KMS-11 (cell line): ENCODE measurements at regions not wholly inside any gene's neighbourhood (a gene's known extent, or its start where the extent isn't known, plus 50 kb on each side); places are given as distances from the start of the nearest gene placed in this dataset.
"Not testable (repeated sequence)": the region's sequence is repeated elsewhere in the genome, so short reads cannot be mapped to it uniquely, and the experiment has no call there.

Experiments
- H2AFZ ChIP-seq: fragments of 200-600 bp; sonication (generic); 2 replicates; pipeline ENCODE4 v1.6.1; 2016; ENCODE audit warnings: antibody characterized with exemption, mixed run types, low read depth
- H3K27ac ChIP-seq: fragments of 200-600 bp; sonication (generic); 2 replicates; pipeline ENCODE4 v1.6.1; 2016; ENCODE audit warnings: mild to moderate bottlenecking, mixed run types
- H3K27me3 ChIP-seq: fragments of 200-600 bp; sonication (generic); 2 replicates; pipeline ENCODE4 v1.6.1; 2017; ENCODE audit warnings: mild to moderate bottlenecking, low read depth, mixed run types, moderate library complexity; ENCODE audit not compliant: insufficient read depth
- H3K36me3 ChIP-seq: fragments of 200-600 bp; sonication (generic); 2 replicates; pipeline ENCODE4 v1.6.1; 2017; ENCODE audit warnings: mild to moderate bottlenecking, mixed run types; ENCODE audit not compliant: insufficient read depth
- H3K4me1 ChIP-seq: fragments of 200-600 bp; sonication (generic); 2 replicates; pipeline ENCODE4 v1.6.1; 2016; ENCODE audit warnings: mild to moderate bottlenecking, low read depth, mixed run types; ENCODE audit not compliant: poor library complexity, severe bottlenecking
- H3K4me2 ChIP-seq: fragments of 200-600 bp; sonication (generic); 2 replicates; pipeline ENCODE4 v1.7.0; 2016; ENCODE audit warnings: mild to moderate bottlenecking, mixed run types
- H3K4me3 ChIP-seq: fragments of 200-600 bp; sonication (generic); IDR thresholded peaks from 2 replicates; pipeline ENCODE4 v1.6.1; 2017; ENCODE audit warnings: low read depth, low read length, mixed read lengths; ENCODE audit not compliant: insufficient read depth
- H3K79me2 ChIP-seq: fragments of 200-600 bp; sonication (generic); 2 replicates; pipeline ENCODE4 v1.6.1; 2016; ENCODE audit warnings: low read depth, mixed run types; ENCODE audit not compliant: insufficient read depth
- H3K9ac ChIP-seq: fragments of 200-600 bp; sonication (generic); 2 replicates; pipeline ENCODE4 v1.6.1; 2016; ENCODE audit warnings: mild to moderate bottlenecking, mixed run types
- H4K20me1 ChIP-seq: fragments of 200-600 bp; sonication (generic); 2 replicates; pipeline ENCODE4 v1.6.1; 2016; ENCODE audit warnings: mild to moderate bottlenecking, mixed run types; ENCODE audit not compliant: insufficient read depth
- TF ChIP-seq, protein P1 (sequence below): fragments of 200-600 bp; sonication (generic); conservative IDR thresholded peaks from 2 replicates; pipeline ENCODE4 v1.6.1; 2017; ENCODE audit warnings: low read depth, mild to moderate bottlenecking, antibody characterized with exemption, low read length, moderate library complexity, mixed read lengths

DNA sequence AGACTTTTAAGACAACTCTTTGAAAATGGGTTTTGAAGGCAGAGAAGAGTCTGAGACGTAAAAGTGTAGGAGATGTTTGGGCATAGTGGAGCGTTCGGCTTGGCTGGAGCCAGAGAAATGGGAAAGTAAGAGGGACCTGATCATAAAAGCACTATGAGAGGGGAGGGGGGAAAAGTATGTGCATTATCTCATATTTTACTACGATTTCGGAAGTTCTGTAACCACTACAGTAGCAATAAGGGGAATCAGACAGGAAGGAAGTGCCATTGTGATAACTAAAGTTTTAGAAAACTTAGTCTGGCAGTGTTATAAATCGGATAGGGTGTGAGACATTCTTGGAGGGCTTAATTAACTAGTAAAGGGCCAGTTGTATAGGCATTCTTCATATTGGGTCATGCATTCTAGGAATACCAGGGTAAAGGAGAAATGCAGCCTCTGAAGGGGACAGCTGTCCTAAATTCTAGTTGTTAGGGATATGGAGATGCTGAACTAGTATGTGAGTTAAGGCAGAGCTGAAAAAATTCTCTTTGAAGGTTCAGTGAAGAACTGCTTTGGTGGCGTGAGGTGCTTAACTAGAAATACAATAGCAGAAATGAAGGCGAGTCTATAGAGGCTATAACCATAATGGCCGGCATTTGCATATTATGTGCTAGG lies 83.8 kb upstream of the FREM1 start:
- Histone ChIP-seq H3K79me2 (no peaks in the 10 kb centered on the region), H3K4me3 (no peak overlapping the region), H3K27ac (no peak overlapping the region), H4K20me1 (no peaks in the 10 kb centered on the region), H3K9ac (no peak overlapping the region), H2AFZ (no peak overlapping the region), H3K4me2 (no peak overlapping the region), H3K36me3 (no peaks in the 10 kb centered on the region), H3K27me3 (no peaks in the 10 kb centered on the region), H3K4me1 (no peaks in the 10 kb centered on the region)
- TF ChIP-seq, protein P1, sequence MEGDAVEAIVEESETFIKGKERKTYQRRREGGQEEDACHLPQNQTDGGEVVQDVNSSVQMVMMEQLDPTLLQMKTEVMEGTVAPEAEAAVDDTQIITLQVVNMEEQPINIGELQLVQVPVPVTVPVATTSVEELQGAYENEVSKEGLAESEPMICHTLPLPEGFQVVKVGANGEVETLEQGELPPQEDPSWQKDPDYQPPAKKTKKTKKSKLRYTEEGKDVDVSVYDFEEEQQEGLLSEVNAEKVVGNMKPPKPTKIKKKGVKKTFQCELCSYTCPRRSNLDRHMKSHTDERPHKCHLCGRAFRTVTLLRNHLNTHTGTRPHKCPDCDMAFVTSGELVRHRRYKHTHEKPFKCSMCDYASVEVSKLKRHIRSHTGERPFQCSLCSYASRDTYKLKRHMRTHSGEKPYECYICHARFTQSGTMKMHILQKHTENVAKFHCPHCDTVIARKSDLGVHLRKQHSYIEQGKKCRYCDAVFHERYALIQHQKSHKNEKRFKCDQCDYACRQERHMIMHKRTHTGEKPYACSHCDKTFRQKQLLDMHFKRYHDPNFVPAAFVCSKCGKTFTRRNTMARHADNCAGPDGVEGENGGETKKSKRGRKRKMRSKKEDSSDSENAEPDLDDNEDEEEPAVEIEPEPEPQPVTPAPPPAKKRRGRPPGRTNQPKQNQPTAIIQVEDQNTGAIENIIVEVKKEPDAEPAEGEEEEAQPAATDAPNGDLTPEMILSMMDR = no peak

DNA sequence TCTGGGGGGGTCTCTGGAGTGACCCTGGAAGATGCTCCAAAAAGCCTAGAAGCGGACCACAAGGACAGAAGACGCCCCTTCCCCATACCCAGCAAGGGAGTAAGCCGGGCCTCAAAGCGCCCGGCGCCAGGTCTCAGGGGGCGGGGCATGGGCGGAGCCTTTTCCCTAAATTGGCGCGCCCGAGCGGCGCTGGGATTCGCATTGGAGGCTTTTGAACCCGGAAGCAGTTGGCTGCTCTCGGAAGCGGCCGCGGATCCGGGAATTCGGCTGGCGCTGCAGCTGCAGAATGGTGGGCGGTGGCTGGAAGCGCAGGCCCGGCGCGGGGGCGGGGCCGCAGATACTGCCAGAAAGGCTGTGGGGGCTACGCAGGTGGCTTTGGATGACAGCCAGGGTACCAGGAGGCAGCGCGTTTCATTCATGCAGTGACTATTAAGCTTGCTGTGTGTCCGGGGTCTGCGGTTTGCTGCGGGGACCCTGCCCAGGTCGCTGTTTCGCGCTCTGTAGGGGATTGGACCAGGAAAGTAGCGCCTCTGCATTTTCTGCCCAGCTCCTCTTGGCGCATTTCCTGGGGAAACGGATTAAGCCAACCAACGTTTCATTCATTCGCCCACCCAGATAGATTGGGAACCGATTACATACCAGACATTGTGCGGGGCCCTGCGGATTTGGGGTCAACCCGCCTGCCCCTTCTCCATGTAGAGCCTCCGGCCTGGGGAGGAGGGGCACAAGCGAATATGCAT lies 83.0 kb upstream of the FREM1 start:
- Histone ChIP-seq H3K4me1 (no peaks in the 10 kb centered on the region), H2AFZ (no peak overlapping the region), H3K9ac (no peak overlapping the region), H3K4me2 (no peak overlapping the region), H3K27me3 (no peaks in the 10 kb centered on the region), H3K36me3 (no peaks in the 10 kb centered on the region), H3K4me3 (no peak overlapping the region), H3K27ac (no peak overlapping the region), H4K20me1 (no peaks in the 10 kb centered on the region), H3K79me2 (no peaks in the 10 kb centered on the region)
- TF ChIP-seq, protein P1 = no peak

DNA sequence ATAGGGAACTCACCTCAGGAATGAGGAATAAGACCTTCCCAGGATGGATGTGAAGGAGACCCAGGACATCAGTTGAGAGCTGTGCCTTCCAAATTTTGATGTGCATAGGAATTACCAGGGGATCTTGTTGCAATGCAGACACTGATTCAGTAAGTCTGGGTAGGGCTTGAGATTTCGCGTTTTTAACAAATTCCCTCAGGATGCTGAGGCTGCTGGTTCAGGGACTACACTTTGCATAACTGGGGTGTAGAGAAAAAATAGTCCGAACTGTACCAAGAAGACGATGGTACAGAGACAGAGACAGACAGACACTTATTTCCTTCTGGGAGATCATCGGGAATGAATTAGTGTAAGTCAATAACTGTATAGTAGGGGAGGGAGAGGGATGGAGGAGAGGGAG lies 82.3 kb upstream of the FREM1 start:
- Histone ChIP-seq H2AFZ (no peak overlapping the region), H4K20me1 (no peaks in the 10 kb centered on the region), H3K79me2 (no peaks in the 10 kb centered on the region), H3K4me2 (no peak overlapping the region), H3K27me3 (no peaks in the 10 kb centered on the region), H3K9ac (no peak overlapping the region), H3K27ac (no peak overlapping the region), H3K36me3 (no peaks in the 10 kb centered on the region), H3K4me3 (no peak overlapping the region), H3K4me1 (no peaks in the 10 kb centered on the region)
- TF ChIP-seq, protein P1 = no peak

DNA sequence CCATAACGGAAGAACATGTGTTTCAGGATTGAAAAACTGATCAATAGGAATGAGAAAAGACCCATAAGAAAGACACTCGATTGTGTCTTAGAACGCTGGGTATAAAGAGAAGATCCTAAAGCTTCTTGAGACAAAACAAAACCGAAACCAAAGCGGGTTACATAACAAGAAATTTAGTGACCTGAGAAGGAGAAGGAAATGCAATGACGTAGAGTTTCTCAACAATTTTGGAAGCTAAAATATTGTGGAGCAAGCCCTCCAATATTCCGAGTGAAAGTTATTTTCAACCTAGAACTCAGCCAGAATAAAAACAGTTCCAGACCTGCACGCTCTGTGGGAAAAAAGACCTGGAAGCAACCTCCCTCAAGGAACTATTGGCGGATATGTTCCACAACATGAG lies 81.9 kb upstream of the FREM1 start:
- H3K27me3 ChIP-seq = no peaks in the 10 kb centered on the region
- H3K27ac ChIP-seq = no peak overlapping the region
- H3K4me2 ChIP-seq = no peak overlapping the region
- no peaks in the 10 kb centered on the region for H3K36me3 ChIP-seq
- TF ChIP-seq, protein P1 = no peak
- H3K4me3 ChIP-seq = no peak overlapping the region
- no peaks in the 10 kb centered on the region for H3K79me2 ChIP-seq
- no peaks in the 10 kb centered on the region for H4K20me1 ChIP-seq
- no peak overlapping the region for H2AFZ ChIP-seq
- no peaks in the 10 kb centered on the region for H3K4me1 ChIP-seq
- no peak overlapping the region for H3K9ac ChIP-seq

DNA sequence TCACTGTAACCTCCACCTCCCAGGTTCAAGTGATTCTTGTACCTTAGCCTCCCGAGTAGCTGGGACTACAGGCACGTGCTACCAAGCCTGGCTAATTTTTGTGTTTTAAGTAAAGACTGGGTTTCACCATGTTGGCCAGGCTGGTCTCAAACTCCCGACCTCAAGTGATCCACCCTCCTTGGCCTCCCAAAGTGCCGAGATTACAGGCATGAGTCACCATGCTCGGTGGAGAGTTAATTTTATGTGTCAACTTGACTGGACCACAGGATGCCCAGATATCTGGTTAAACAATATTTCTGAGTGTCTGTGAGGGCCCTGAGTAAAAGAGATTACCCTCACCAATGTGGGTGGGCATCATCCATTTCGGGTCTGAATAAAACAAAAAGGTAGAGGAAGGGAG lies 80.4 kb upstream of the FREM1 start:
- not testable (repeated sequence) for H3K4me3 ChIP-seq, H3K4me2 ChIP-seq, H3K36me3 ChIP-seq, H4K20me1 ChIP-seq, H2AFZ ChIP-seq, H3K79me2 ChIP-seq, H3K9ac ChIP-seq, H3K27me3 ChIP-seq, H3K4me1 ChIP-seq, H3K27ac ChIP-seq
